HepG2 (cell line): ENCODE measurements at regions not wholly inside any gene's neighbourhood (a gene's known extent, or its start where the extent isn't known, plus 50 kb on each side); places are given as distances from the start of the nearest gene placed in this dataset.

Source experiments
- ATAC-seq: fragments of 200-7000 bp; cut with Tn5 transposase; 3 replicates; pipeline ENCODE4 v1.9.1; 2020; ENCODE audit warnings: mild to moderate bottlenecking, moderate library complexity
- BruUV-seq: library from RNA; stranded (reverse); fragments of 400-500 nt; replicated peaks from 2 replicates; lab custom pipeline; 2021; lab: Mats Ljungman, UMichigan
- CTCF ChIA-PET: fragments of 300-600 bp; formaldehyde crosslinking; extraction: SDS; loops from one replicate; lab custom pipeline; 2021; ENCODE audit warnings: low total read pairs, inconsistent platforms, low intra/inter-chr PET ratio; lab: Yijun Ruan, JAX
- POLR2A ChIA-PET: fragments of 350-600 bp; sonication (Branson Sonifier 250); formaldehyde crosslinking; loops from one replicate; lab custom pipeline; 2020; ENCODE audit warnings: antibody characterized with exemption, inconsistent platforms; lab: Yijun Ruan, JAX
- DNase-seq: peaks from one replicate; pipeline ENCODE4 v3.0.0-alpha.2; 2015; ENCODE audit warnings: low spot score
- FAIRE-seq: peaks from 3 replicates; lab custom pipeline; 2011; peaks lifted over from hg19 to GRCh38; lab: Jason Lieb, UNC
- H2AFZ ChIP-seq: one replicate; pipeline ENCODE4 v1.6.1; 2011; ENCODE audit warnings: low read length, inconsistent platforms
- H3K27ac ChIP-seq: fragments of 300-600 bp; 3 replicates; pipeline ENCODE4 v1.8.0; 2011; ENCODE audit warnings: mixed run types, mild to moderate bottlenecking, mixed read lengths, low read length, inconsistent platforms; ENCODE audit not compliant: insufficient read depth; ENCODE audit errors: extremely low read length
- H3K27me3 ChIP-seq, 2 experiments: fragments of 200-600 bp in 1 of 2; 2 replicates in 1 of 2; 3 replicates in 1 of 2; pipeline versions ENCODE4 v1.6.0 to v1.8.0; 2011; ENCODE audit warnings: low read length in 2 of 2, mild to moderate bottlenecking in 2 of 2, moderate library complexity in 2 of 2, inconsistent platforms in 1 of 2; ENCODE audit not compliant: insufficient read depth in 2 of 2, control insufficient read depth in 1 of 2
- H3K36me3 ChIP-seq, 2 experiments: fragments of 200-600 bp in 1 of 2; replicated peaks in 1 of 2; 2 replicates in 1 of 2; 3 replicates in 1 of 2; pipeline versions ENCODE4 v1.5.1 to v1.8.0; 2011; ENCODE audit warnings: low read length in 2 of 2, inconsistent platforms in 1 of 2; ENCODE audit not compliant: insufficient read depth in 2 of 2, control insufficient read depth in 1 of 2
- H3K4me1 ChIP-seq: 2 replicates; pipeline ENCODE4 v1.5.1; 2012; ENCODE audit warnings: low read length, inconsistent platforms; ENCODE audit not compliant: insufficient read depth
- H3K4me2 ChIP-seq: 2 replicates; pipeline ENCODE4 v1.6.0; 2011; ENCODE audit warnings: low read depth, low read length, inconsistent platforms
- H3K4me3 ChIP-seq, 3 experiments: fragments of 200-600 bp in 1 of 3; sonication (generic), shearing (Covaris generic) in 1 of 3; replicated peaks in 1 of 3; 2 replicates each; pipeline ENCODE4 v1.5.1; 2011 to 2016; ENCODE audit warnings: low read length in 3 of 3, inconsistent platforms in 2 of 3, low read depth in 2 of 3, mild to moderate bottlenecking in 2 of 3, control low read depth in 1 of 3, mixed read lengths in 1 of 3; ENCODE audit not compliant: insufficient read depth in 1 of 3
- H3K79me2 ChIP-seq: one replicate; pipeline ENCODE4 v1.6.1; 2011; ENCODE audit warnings: low read length, inconsistent platforms; ENCODE audit not compliant: insufficient read depth
- H3K9ac ChIP-seq: 2 replicates; pipeline ENCODE4 v1.6.0; 2011; ENCODE audit warnings: mild to moderate bottlenecking, low read depth, low read length, inconsistent platforms; ENCODE audit not compliant: insufficient read depth
- H3K9me3 ChIP-seq: 2 replicates; pipeline ENCODE4 v1.5.1; 2012; ENCODE audit warnings: mild to moderate bottlenecking, low read length
- H4K20me1 ChIP-seq: 2 replicates; pipeline ENCODE4 v1.6.0; 2011; ENCODE audit warnings: inconsistent platforms, mild to moderate bottlenecking, low read length, moderate library complexity; ENCODE audit not compliant: insufficient read depth
- AGO1 ChIP-seq: fragments of 200-400 bp; formaldehyde crosslinking; IDR thresholded peaks from 2 replicates; pipeline ENCODE4 v1.6.1; 2017; ENCODE audit warnings: mild to moderate bottlenecking, low read depth, low read length, moderate library complexity; ENCODE audit not compliant: poor library complexity, severe bottlenecking
- ELF1 ChIP-seq: sonication (generic); formaldehyde crosslinking; IDR thresholded peaks from 2 replicates; pipeline ENCODE4 v1.4.0; 2020; ENCODE audit warnings: missing genetic modification reagents
- MYC ChIP-seq: sonication (generic); formaldehyde crosslinking; IDR thresholded peaks from 2 replicates; pipeline ENCODE4 v1.9.0; 2021; ENCODE audit warnings: missing genetic modification reagents, borderline replicate concordance
- NCOA1 ChIP-seq: sonication (generic); formaldehyde crosslinking; IDR thresholded peaks from 2 replicates; pipeline ENCODE4 v1.9.0; 2021; ENCODE audit warnings: missing genetic modification reagents
- NCOR1 ChIP-seq: fragments of 200-600 bp; sonication (generic); IDR thresholded peaks from 2 replicates; pipeline ENCODE4 v1.7.0; 2017; ENCODE audit warnings: antibody characterized with exemption, low read length, borderline replicate concordance
- RBM22 ChIP-seq: fragments of 200-400 bp; formaldehyde crosslinking; optimal IDR thresholded peaks from 2 replicates; pipeline ENCODE3; 2017; ENCODE audit warnings: mild to moderate bottlenecking, low read length, moderate library complexity
- SALL1 ChIP-seq: sonication (generic); formaldehyde crosslinking; IDR thresholded peaks from 2 replicates; pipeline ENCODE4 v1.8.0; 2022; ENCODE audit warnings: mild to moderate bottlenecking, missing genetic modification reagents
- SIN3B ChIP-seq: fragments of 150-350 bp; IDR thresholded peaks from 2 replicates; pipeline ENCODE4 v1.6.1; 2014; ENCODE audit warnings: low read length
- STAG1 ChIP-seq: sonication (generic); formaldehyde crosslinking; IDR thresholded peaks from 2 replicates; pipeline ENCODE4 v1.4.0; 2020; ENCODE audit warnings: missing genetic modification reagents
- ZNF598 ChIP-seq: sonication (generic); formaldehyde crosslinking; IDR thresholded peaks from 2 replicates; pipeline ENCODE4 v1.5.1; 2020; ENCODE audit warnings: mild to moderate bottlenecking, missing genetic modification reagents, borderline replicate concordance
- ZNF605 ChIP-seq: sonication (generic); formaldehyde crosslinking; IDR thresholded peaks from 2 replicates; pipeline ENCODE4 v1.8.0; 2022; ENCODE audit warnings: mild to moderate bottlenecking, missing genetic modification reagents
- ZNF614 ChIP-seq: IDR thresholded peaks from 2 replicates; pipeline ENCODE4 v1.6.1; 2018; ENCODE audit warnings: missing biosample characterization, missing genetic modification reagents, inconsistent platforms, borderline replicate concordance
- ZNF747 ChIP-seq: sonication (generic); formaldehyde crosslinking; IDR thresholded peaks from 2 replicates; pipeline ENCODE4 v1.8.1; 2023; ENCODE audit warnings: missing genetic modification reagents, mild to moderate bottlenecking, borderline replicate concordance
- WGBS: methylation state at CpG from one replicate; pipeline ENCODE4 v1.1.6; 2017; ENCODE audit warnings: low lambda C conversion rate; 5-methylcytosine and 5-hydroxymethylcytosine counted together
- in situ Hi-C: cut with HindIII; loops from 2 replicates; pipeline ENCODE4 v1.10.0; 2017; ENCODE audit warnings: low pct_unique_long_range_greater_than_20kb; ENCODE audit not compliant: extremely low pct_ligation_motif_present
- intact Hi-C: fragments of 100-400 bp; cut with micrococcal nuclease; formaldehyde crosslinking; loops from one replicate; pipeline ENCODE4 v1.10.0; 2022; ENCODE audit not compliant: unreplicated experiment

GRCh38 chrX:141405486-141405852 lies 163.2 kb upstream of the SPANXC start:
- ChIA-PET POLR2A (no interaction called here), CTCF (no interaction called here)
- Histone ChIP-seq H3K36me3 (no peaks in the 10 kb centered on the region), H3K4me2 (no peak overlapping the region), H3K4me1 (no peaks in the 10 kb centered on the region), H3K9ac (no peak overlapping the region), H4K20me1 (no peaks in the 10 kb centered on the region), H3K9me3 (peaks cover 12% of the 10 kb centered on the region; the same call in 1 of the 2 replicates), H3K79me2 (no peaks in the 10 kb centered on the region), H2AFZ (no peak overlapping the region), H3K27me3 (no peaks in the 10 kb centered on the region), H3K27ac (no peak overlapping the region), H3K4me3 (no peak overlapping the region)
- intact Hi-C loops (no loop called here), in situ Hi-C loops (no loop called here)
- ATAC-seq (no peak), FAIRE-seq (no peak), DNase-seq (no peak)
- TF ChIP-seq ZNF598 (CRISPR knock-in tag), result no peak
- TF ChIP-seq STAG1, result no peak
- no peak for TF ChIP-seq ELF1 (CRISPR knock-in tag)
- TF ChIP-seq ZNF614 (CRISPR knock-in tag), result no peak
- TF ChIP-seq MYC (CRISPR knock-in tag), result no peak
- no peak for TF ChIP-seq SALL1 (CRISPR knock-in tag)
- TF ChIP-seq ZNF747 (CRISPR knock-in tag), result no peak
- WGBS, result 0% methylated on average over 1 of the region's 1 CpG
- no TSS peak for BruUV-seq

- Histone ChIP-seq H3K4me2 (no peak overlapping the region), H3K27me3 (no peaks in the 10 kb centered on the region), H3K4me3 (no peak overlapping the region), H2AFZ (no peak overlapping the region), H4K20me1 (no peaks in the 10 kb centered on the region), H3K9me3 (peaks cover 12% of the 10 kb centered on the region; the same call in 1 of the 2 replicates), H3K27ac (no peak overlapping the region), H3K79me2 (no peaks in the 10 kb centered on the region), H3K36me3 (no peaks in the 10 kb centered on the region), H3K4me1 (no peaks in the 10 kb centered on the region), H3K9ac (no peak overlapping the region)
- no peak for FAIRE-seq
- no peak for ATAC-seq
- intact Hi-C loops (no loop called here), in situ Hi-C loops (no loop called here)
- TF ChIP-seq RBM22, result no peak
- TF ChIP-seq NCOA1, result no peak
- TF ChIP-seq SIN3B, result no peak
- TF ChIP-seq ZNF605, result no peak
- TF ChIP-seq AGO1, result no peak
- TF ChIP-seq NCOR1, result no peak
- no TSS peak for BruUV-seq
- WGBS, result no CpG with 5 or more reads among the region's 7 CpGs
- no peak for DNase-seq
- ChIA-PET POLR2A (no interaction called here), CTCF (no interaction called here)
Measured at GRCh38 chrX:141402897-141403610, 160.7 kb upstream of the SPANXC start.
